Neural progenitor cell (in vitro differentiated cells): ENCODE measurements at regions not wholly inside any gene's neighbourhood (a gene's known extent, or its start where the extent isn't known, plus 50 kb on each side); places are given as distances from the start of the nearest gene placed in this dataset.

Experiments
- DNase-seq: peaks from one replicate; pipeline ENCODE4 v3.0.0-alpha.2; 2016; ENCODE audit warnings: low spot score
- H2AFZ ChIP-seq: fragments of 200-600 bp; sonication (generic); replicated peaks from 2 replicates; pipeline ENCODE4 v1.6.1; 2016; ENCODE audit warnings: antibody characterized with exemption
- H3F3A ChIP-seq: fragments of 200-600 bp; sonication (generic); 2 replicates; pipeline ENCODE4 v1.6.1; 2016; ENCODE audit warnings: antibody characterized with exemption, low read depth
- H3K27ac ChIP-seq: fragments of 200-600 bp; sonication (generic); 2 replicates; pipeline ENCODE4 v1.5.1; 2016; ENCODE audit warnings: mild to moderate bottlenecking
- H3K27me3 ChIP-seq: fragments of 200-600 bp; sonication (generic); 2 replicates; pipeline ENCODE4 v1.6.1; 2016; ENCODE audit warnings: mild to moderate bottlenecking, moderate library complexity
- H3K36me3 ChIP-seq: fragments of 200-600 bp; sonication (generic); 2 replicates; pipeline ENCODE4 v1.5.1; 2016
- H3K4me1 ChIP-seq: fragments of 200-600 bp; sonication (generic); 2 replicates; pipeline ENCODE4 v1.6.1; 2016; ENCODE audit warnings: mixed run types
- H3K4me2 ChIP-seq: fragments of 200-600 bp; sonication (generic); 2 replicates; pipeline ENCODE4 v1.6.1; 2016
- H3K4me3 ChIP-seq: fragments of 200-600 bp; sonication (generic); 2 replicates; pipeline ENCODE4 v1.5.1; 2016
- H3K79me2 ChIP-seq: fragments of 200-600 bp; sonication (generic); 2 replicates; pipeline ENCODE4 v1.6.1; 2016; ENCODE audit warnings: low read depth
- H3K9ac ChIP-seq: fragments of 200-600 bp; sonication (generic); 2 replicates; pipeline ENCODE4 v1.6.1; 2016
- H3K9me3 ChIP-seq: fragments of 200-600 bp; sonication (generic); 2 replicates; pipeline ENCODE4 v1.5.1; 2016; ENCODE audit warnings: low read depth
- H4K20me1 ChIP-seq: fragments of 200-600 bp; sonication (generic); 2 replicates; pipeline ENCODE4 v1.6.1; 2016; ENCODE audit warnings: low read depth
- H3K27ac Mint-ChIP-seq: 3 replicates; pipeline ENCODE4 v1.8.0; 2021; ENCODE audit warnings: mixed read lengths
- H3K27me3 Mint-ChIP-seq: 2 replicates; pipeline ENCODE4 v1.8.0; 2022; ENCODE audit warnings: low read depth, mild to moderate bottlenecking, inconsistent platforms, moderate library complexity, mixed read lengths; ENCODE audit not compliant: insufficient read depth
- H3K36me3 Mint-ChIP-seq: 3 replicates; pipeline ENCODE4 v1.8.0; 2021; ENCODE audit warnings: mixed read lengths
- H3K4me1 Mint-ChIP-seq: 3 replicates; pipeline ENCODE4 v1.8.0; 2021; ENCODE audit warnings: mixed read lengths
- H3K4me3 Mint-ChIP-seq: 3 replicates; pipeline ENCODE4 v1.8.0; 2021; ENCODE audit warnings: mild to moderate bottlenecking, moderate library complexity, mixed read lengths
- H3K9me3 Mint-ChIP-seq: 3 replicates; pipeline ENCODE4 v1.8.0; 2020; ENCODE audit warnings: mixed read lengths
- CTCF ChIP-seq: fragments of 200-600 bp; sonication (generic); IDR thresholded peaks from 2 replicates; pipeline ENCODE4 v1.5.1; 2017; ENCODE audit warnings: antibody characterized with exemption, mild to moderate bottlenecking
- EZH2 ChIP-seq: fragments of 200-600 bp; sonication (generic); IDR thresholded peaks from 2 replicates; pipeline ENCODE4 v1.6.1; 2017; ENCODE audit warnings: antibody characterized with exemption, mild to moderate bottlenecking, moderate library complexity
- EZH2phosphoT487 ChIP-seq: fragments of 200-600 bp; sonication (generic); IDR thresholded peaks from 2 replicates; pipeline ENCODE4 v1.6.1; 2017; ENCODE audit warnings: antibody characterized with exemption

- Histone ChIP-seq H3K9me3 (no peaks in the 10 kb centered on the region), H3K4me2 (no peak overlapping the region), H3K36me3 (no peaks in the 10 kb centered on the region), H3K9ac (no peak overlapping the region), H2AFZ (no peak overlapping the region), H3K27ac (no peak overlapping the region), H3F3A (no peaks in the 10 kb centered on the region), H4K20me1 (no peaks in the 10 kb centered on the region), H3K4me3 (no peak overlapping the region), H3K79me2 (no peaks in the 10 kb centered on the region), H3K4me1 (no peaks in the 10 kb centered on the region), H3K27me3 (no peaks in the 10 kb centered on the region)
- DNase-seq: no peak
- Mint-ChIP-seq H3K4me3 (no peak overlapping the region), H3K9me3 (no peaks in the 10 kb centered on the region), H3K27me3 (peaks cover 17% of the 10 kb centered on the region), H3K4me1 (no peaks in the 10 kb centered on the region), H3K27ac (no peak overlapping the region), H3K36me3 (no peaks in the 10 kb centered on the region)
- no peak for TF ChIP-seq EZH2phosphoT487
- TF ChIP-seq EZH2: no peak
- no peak for TF ChIP-seq CTCF
These were observed 118.5 kb downstream of the SNX5 start for GRCh38 chr20:17849901-17850683.

DNA sequence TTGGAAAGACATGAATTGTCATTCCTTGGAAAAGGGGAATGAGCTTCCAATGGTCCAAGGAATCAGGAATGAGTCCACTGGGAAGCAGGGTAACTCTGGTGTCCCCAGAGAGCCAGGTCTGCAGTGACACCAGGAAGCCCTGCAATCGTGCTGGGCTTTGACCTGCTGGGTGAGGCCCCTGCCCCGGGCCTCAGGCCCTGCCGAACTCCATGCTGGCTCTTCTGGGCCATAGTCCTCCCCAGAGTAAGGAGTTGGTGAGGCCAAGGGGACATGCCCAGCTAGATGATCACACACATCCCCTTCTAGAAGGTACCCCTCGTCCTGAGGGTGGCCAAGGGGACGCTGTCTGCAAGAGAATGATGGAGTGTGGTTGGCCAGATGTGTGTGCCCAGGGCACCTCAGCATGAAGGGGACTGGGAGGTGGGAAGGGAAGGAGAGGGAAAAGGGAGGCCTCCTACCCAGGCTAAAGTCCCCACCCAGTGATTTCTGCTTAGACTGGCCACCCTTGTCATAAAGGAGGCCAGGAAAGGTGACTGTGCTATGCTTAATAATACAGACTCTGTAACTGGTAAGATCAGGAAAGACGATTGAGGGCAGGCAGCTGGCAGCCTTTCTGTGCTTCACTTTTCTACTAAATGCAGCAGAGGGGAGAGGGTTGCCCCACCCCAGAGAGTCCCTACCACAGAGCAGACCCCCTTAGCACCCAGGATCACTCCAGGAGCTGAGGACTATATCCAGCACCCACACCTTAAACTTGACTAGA is 119.3 kb downstream of the SNX5 start:
- H3K27ac Mint-ChIP-seq: peak overlapping the region; percentile 84
- Histone ChIP-seq H3K9ac (no peak overlapping the region), H3K4me2 (no peak overlapping the region)

GRCh38 chr20:17848249-17849048 is 120.1 kb downstream of the SNX5 start:
- Mint-ChIP-seq H3K4me1 (no peaks in the 10 kb centered on the region), H3K4me3 (no peak overlapping the region), H3K36me3 (no peaks in the 10 kb centered on the region), H3K27ac (no peak overlapping the region), H3K27me3 (peaks cover 17% of the 10 kb centered on the region), H3K9me3 (no peaks in the 10 kb centered on the region)
- no peaks in the 10 kb centered on the region for H3F3A ChIP-seq
- no peak overlapping the region for H3K4me3 ChIP-seq
- TF ChIP-seq CTCF: no peak
- TF ChIP-seq EZH2: no peak
- TF ChIP-seq EZH2phosphoT487: no peak
- H3K4me1 ChIP-seq: no peaks in the 10 kb centered on the region
- H3K27me3 ChIP-seq: no peaks in the 10 kb centered on the region
- H3K36me3 ChIP-seq: no peaks in the 10 kb centered on the region
- no peak overlapping the region for H2AFZ ChIP-seq
- DNase-seq: no peak
- no peak overlapping the region for H3K27ac ChIP-seq
- no peaks in the 10 kb centered on the region for H4K20me1 ChIP-seq
- no peak overlapping the region for H3K4me2 ChIP-seq
- H3K9me3 ChIP-seq: no peaks in the 10 kb centered on the region
- H3K9ac ChIP-seq: no peak overlapping the region
- H3K79me2 ChIP-seq: no peaks in the 10 kb centered on the region

More for the DNA sequence above, 119.3 kb downstream of the SNX5 start:
- DNase-seq: no peak
- Histone ChIP-seq H2AFZ (no peak overlapping the region), H3K4me1 (no peaks in the 10 kb centered on the region), H4K20me1 (no peaks in the 10 kb centered on the region), H3K79me2 (no peaks in the 10 kb centered on the region), H3K27me3 (no peaks in the 10 kb centered on the region), H3K36me3 (no peaks in the 10 kb centered on the region), H3K9me3 (no peaks in the 10 kb centered on the region), H3K4me3 (no peak overlapping the region), H3K27ac (no peak overlapping the region), H3F3A (no peaks in the 10 kb centered on the region)
- H3K4me1 Mint-ChIP-seq: no peaks in the 10 kb centered on the region
- TF ChIP-seq EZH2: no peak
- TF ChIP-seq CTCF: no peak
- TF ChIP-seq EZH2phosphoT487: no peak
- no peaks in the 10 kb centered on the region for H3K9me3 Mint-ChIP-seq
- H3K27me3 Mint-ChIP-seq: peaks cover 17% of the 10 kb centered on the region
- no peaks in the 10 kb centered on the region for H3K36me3 Mint-ChIP-seq
- no peak overlapping the region for H3K4me3 Mint-ChIP-seq
